ENCODE measurements at regions not wholly inside any gene's neighbourhood (a gene's known extent, or its start where the extent isn't known, plus 50 kb on each side); places are given as distances from the start of the nearest gene placed in this dataset.

GRCh38 chr1:56213068-56213467 is 366.3 kb downstream of the PLPP3 start:
- DNase-seq = no peak

- no peak for DNase-seq
Measured at GRCh38 chr1:56212143-56212542, 367.2 kb downstream of the PLPP3 start.

- DNase-seq = no peak
Measured at GRCh38 chr1:56206391-56206790, 373.0 kb downstream of the PLPP3 start.

GRCh38 chr1:56204206-56204605 is 375.2 kb downstream of the PLPP3 start:
- no peak for DNase-seq

GRCh38 chr1:56202796-56203492 is 376.4 kb downstream of the PLPP3 start:
- no peak for DNase-seq

- no peak for DNase-seq
Measured at GRCh38 chr1:56202186-56202585, 377.2 kb downstream of the PLPP3 start.

GRCh38 chr1:56200896-56201295 is 378.5 kb downstream of the PLPP3 start:
- DNase-seq = no peak

GRCh38 chr1:56200442-56200841 is 378.9 kb downstream of the PLPP3 start:
- no peak for DNase-seq

GRCh38 chr1:56199956-56200355 is 379.4 kb downstream of the PLPP3 start:
- no peak for DNase-seq

- no peak for DNase-seq
Measured at GRCh38 chr1:56199061-56199460, 380.3 kb downstream of the PLPP3 start.

GRCh38 chr1:56197946-56198345 is 381.4 kb downstream of the PLPP3 start:
- DNase-seq = no peak

GRCh38 chr1:56196839-56197238 is 382.5 kb downstream of the PLPP3 start:
- no peak for DNase-seq

- DNase-seq = no peak
Measured at GRCh38 chr1:56194701-56195300, 384.6 kb downstream of the PLPP3 start.

GRCh38 chr1:56193656-56194055 is 385.7 kb downstream of the PLPP3 start:
- DNase-seq = no peak

GRCh38 chr1:56191369-56191768 is 388.0 kb downstream of the PLPP3 start:
- no peak for DNase-seq

GRCh38 chr1:56190806-56191365 is 388.5 kb downstream of the PLPP3 start:
- DNase-seq = no peak

GRCh38 chr1:56189946-56190805 is 389.2 kb downstream of the PLPP3 start:
- DNase-seq = no peak

GRCh38 chr1:56189454-56189853 is 389.9 kb downstream of the PLPP3 start:
- no peak for DNase-seq

GRCh38 chr1:56188855-56189254 is 390.5 kb downstream of the PLPP3 start:
- DNase-seq = no peak

GRCh38 chr1:56188221-56188620 is 391.1 kb downstream of the PLPP3 start:
- no peak for DNase-seq

- DNase-seq = no peak
Measured at GRCh38 chr1:56187405-56187804, 392.0 kb downstream of the PLPP3 start.

GRCh38 chr1:56185493-56185892 is 393.9 kb downstream of the PLPP3 start:
- DNase-seq = no peak

- no peak for DNase-seq
Measured at GRCh38 chr1:56183151-56183550, 396.2 kb downstream of the PLPP3 start.

Data from activated CD4-positive, alpha-beta T cell treated with anti-CD3 and anti-CD28 coated beads, Interleukin-10, Interleukin-2, amounts not matched to agents 100 ng/mL and 50 ng/mL, durations not matched to agents 16 hours and 8 hours (primary cell).